H1 (cell line): ENCODE measurements at regions not wholly inside any gene's neighbourhood (a gene's known extent, or its start where the extent isn't known, plus 50 kb on each side); places are given as distances from the start of the nearest gene placed in this dataset.

Source experiments
- CTCF ChIA-PET: fragments of 300-600 bp; sonication (Branson Sonifier 250); formaldehyde crosslinking; loops from one replicate; lab custom pipeline; 2021; ENCODE audit not compliant: partially characterized antibody; lab: Charles Lee
- POLR2A ChIA-PET: fragments of 300-600 bp; sonication (Branson Sonifier 250); formaldehyde crosslinking; loops from one replicate; lab custom pipeline; 2021; ENCODE audit warnings: inconsistent platforms; ENCODE audit not compliant: partially characterized antibody; lab: Charles Lee
- DNase-seq, 2 experiments: peaks; one replicate each; pipeline versions ENCODE4 v3.0.0 to v3.0.0-alpha.2; 2010 to 2022; ENCODE audit warnings: low spot score in 2 of 2, low read depth in 1 of 2, mixed read lengths in 1 of 2
- FAIRE-seq: peaks from 2 replicates; lab custom pipeline; 2011; peaks lifted over from hg19 to GRCh38; lab: Jason Lieb, UNC
- H2AFZ ChIP-seq: 2 replicates; pipeline ENCODE4 v1.8.1; 2012; ENCODE audit warnings: low read length, inconsistent platforms
- H2AK5ac ChIP-seq: 2 replicates; pipeline ENCODE4 v1.6.1; 2013; ENCODE audit warnings: low read depth, low read length
- H2BK120ac ChIP-seq: replicated peaks from 2 replicates; pipeline ENCODE3; 2013; ENCODE audit warnings: low read depth, low read length, inconsistent platforms
- H2BK12ac ChIP-seq: 2 replicates; pipeline ENCODE4 v1.6.1; 2013; ENCODE audit warnings: low read depth, low read length
- H2BK15ac ChIP-seq: 2 replicates; pipeline ENCODE4 v1.6.1; 2013; ENCODE audit warnings: low read length
- H2BK20ac ChIP-seq: 2 replicates; pipeline ENCODE4 v1.6.1; 2013; ENCODE audit warnings: low read length
- H2BK5ac ChIP-seq: 2 replicates; pipeline ENCODE4 v1.6.1; 2013; ENCODE audit warnings: low read depth, low read length
- H3K14ac ChIP-seq: 2 replicates; pipeline ENCODE4 v1.6.1; 2013; ENCODE audit warnings: inconsistent platforms; ENCODE audit not compliant: insufficient read length
- H3K18ac ChIP-seq: 2 replicates; pipeline ENCODE4 v1.6.1; 2013; ENCODE audit warnings: low read length; ENCODE audit errors: extremely low read depth
- H3K23ac ChIP-seq: 2 replicates; pipeline ENCODE4 v1.6.1; 2013; ENCODE audit warnings: inconsistent platforms; ENCODE audit not compliant: insufficient read length
- H3K23me2 ChIP-seq: 2 replicates; pipeline ENCODE4 v1.6.1; 2013; ENCODE audit warnings: low read depth, low read length
- H3K27ac ChIP-seq: 2 replicates; pipeline ENCODE4 v1.6.1; 2011; ENCODE audit warnings: low read depth, low read length, inconsistent platforms
- H3K27me3 ChIP-seq, 4 experiments: replicated peaks in 1 of 4; 1 replicate in 1 of 4; 2 replicates in 3 of 4; pipeline versions ENCODE4 v1.6.1 to v1.8.1; 2011 to 2013; ENCODE audit warnings: low read length in 3 of 4, mild to moderate bottlenecking in 3 of 4, inconsistent platforms in 2 of 4, mixed read lengths in 2 of 4, moderate library complexity in 1 of 4; ENCODE audit not compliant: control insufficient read depth in 3 of 4, insufficient read depth in 3 of 4; ENCODE audit errors: extremely low read depth in 1 of 4
- H3K36me3 ChIP-seq, 4 experiments: 2 replicates each; pipeline versions ENCODE4 v1.6.1 to v1.8.1; 2011 to 2013; ENCODE audit warnings: mild to moderate bottlenecking in 4 of 4, low read length in 3 of 4, moderate library complexity in 2 of 4, control low read depth in 1 of 4, inconsistent platforms in 1 of 4; ENCODE audit not compliant: insufficient read depth in 4 of 4, control insufficient read depth in 2 of 4
- H3K4ac ChIP-seq: replicated peaks from 2 replicates; pipeline ENCODE3; 2013; ENCODE audit warnings: low read length, low read depth, mixed read lengths, inconsistent platforms; ENCODE audit not compliant: insufficient read length
- H3K4me1 ChIP-seq, 4 experiments: replicated peaks in 1 of 4; 1 replicate in 1 of 4; 2 replicates in 3 of 4; pipeline versions ENCODE4 v1.6.1 to v1.8.1; 2011 to 2013; ENCODE audit warnings: low read length in 3 of 4, inconsistent platforms in 2 of 4, mixed read lengths in 1 of 4; ENCODE audit not compliant: insufficient read depth in 4 of 4, control insufficient read depth in 3 of 4
- H3K4me2 ChIP-seq, 2 experiments: 2 replicates each; pipeline versions ENCODE4 v1.6.1 to v1.8.1; 2011 to 2013; ENCODE audit warnings: low read depth in 2 of 2, low read length in 2 of 2, control low read depth in 1 of 2, inconsistent platforms in 1 of 2, mild to moderate bottlenecking in 1 of 2; ENCODE audit not compliant: insufficient read depth in 1 of 2
- H3K4me3 ChIP-seq, 4 experiments: fragments of 200-600, 300-600 bp in 1 of 4; sonication (generic), shearing (Covaris generic), sonication (Bioruptor Twin) in 1 of 4; 2 replicates each; pipeline versions ENCODE4 v1.5.1 to v1.8.1; 2011 to 2016; ENCODE audit warnings: low read length in 4 of 4, low read depth in 3 of 4, control low read depth in 2 of 4, inconsistent platforms in 2 of 4, mild to moderate bottlenecking in 2 of 4, mixed read lengths in 1 of 4, moderate library complexity in 1 of 4; ENCODE audit not compliant: insufficient read depth in 2 of 4; ENCODE audit errors: extremely low read depth in 1 of 4
- H3K56ac ChIP-seq: replicated peaks from 2 replicates; pipeline ENCODE3; 2013; ENCODE audit warnings: low read depth, mild to moderate bottlenecking, mixed read lengths, low read length, inconsistent platforms; ENCODE audit not compliant: insufficient read length
- H3K79me1 ChIP-seq: 2 replicates; pipeline ENCODE4 v1.6.1; 2013; ENCODE audit warnings: low read depth, low read length, control low read depth
- H3K79me2 ChIP-seq, 2 experiments: 2 replicates each; pipeline versions ENCODE4 v1.6.1 to v1.8.1; 2012 to 2013; ENCODE audit warnings: low read length in 2 of 2, mild to moderate bottlenecking in 2 of 2, inconsistent platforms in 1 of 2; ENCODE audit not compliant: insufficient read depth in 2 of 2, control insufficient read depth in 1 of 2
- H3K9ac ChIP-seq, 4 experiments: replicated peaks in 1 of 4; 1 replicate in 1 of 4; 2 replicates in 3 of 4; pipeline versions ENCODE4 v1.6.1 to v1.8.1; 2011 to 2013; ENCODE audit warnings: low read depth in 3 of 4, low read length in 3 of 4, control low read depth in 2 of 4, mild to moderate bottlenecking in 2 of 4, moderate library complexity in 2 of 4, inconsistent platforms in 1 of 4; ENCODE audit errors: extremely low read depth in 1 of 4
- H3K9me3 ChIP-seq, 2 experiments: 2 replicates each; pipeline versions ENCODE4 v1.6.1 to v1.8.1; 2012 to 2013; ENCODE audit warnings: mild to moderate bottlenecking in 2 of 2, moderate library complexity in 2 of 2, control low read depth in 1 of 2, inconsistent platforms in 1 of 2, low read depth in 1 of 2, low read length in 1 of 2, mixed read lengths in 1 of 2; ENCODE audit not compliant: insufficient read depth in 2 of 2
- H4K20me1 ChIP-seq, 2 experiments: replicated peaks in 1 of 2; 2 replicates each; pipeline versions ENCODE3 to v1.8.1; 2011 to 2013; ENCODE audit warnings: inconsistent platforms in 2 of 2, low read length in 2 of 2, mild to moderate bottlenecking in 1 of 2; ENCODE audit not compliant: insufficient read depth in 2 of 2, control insufficient read depth in 1 of 2
- H4K5ac ChIP-seq: 2 replicates; pipeline ENCODE4 v1.6.1; 2013; ENCODE audit warnings: low read length, low read depth, mixed read lengths, inconsistent platforms; ENCODE audit not compliant: insufficient read length
- H4K8ac ChIP-seq: 2 replicates; pipeline ENCODE4 v1.8.0; 2013; ENCODE audit warnings: mild to moderate bottlenecking, moderate library complexity, low read length, inconsistent platforms; ENCODE audit not compliant: insufficient read depth; ENCODE audit errors: extremely low read depth
- H4K91ac ChIP-seq: replicated peaks from 2 replicates; pipeline ENCODE3; 2013; ENCODE audit warnings: low read length, mixed read lengths, inconsistent platforms; ENCODE audit not compliant: insufficient read length
- CREB1 ChIP-seq: IDR thresholded peaks from 2 replicates; pipeline ENCODE4 v1.6.1; 2012; ENCODE audit warnings: inconsistent platforms
- CTCF ChIP-seq, 3 experiments: IDR thresholded peaks; 1 replicate in 2 of 3; 2 replicates in 1 of 3; pipeline versions ENCODE4 v1.5.1 to v1.6.1; 2011; ENCODE audit warnings: low read length in 3 of 3, mild to moderate bottlenecking in 3 of 3, inconsistent platforms in 2 of 3, low read depth in 1 of 3, moderate library complexity in 1 of 3; ENCODE audit not compliant: insufficient read depth in 1 of 3; ENCODE audit errors: control extremely low read depth in 1 of 3
- HDAC6 ChIP-seq: IDR thresholded peaks from one replicate; pipeline ENCODE4 v1.7.1; 2012; ENCODE audit warnings: low read depth, mild to moderate bottlenecking, inconsistent platforms, low read length, moderate library complexity
- POLR2AphosphoS5 ChIP-seq: IDR thresholded peaks from 2 replicates; pipeline ENCODE4 v1.6.1; 2011; ENCODE audit warnings: low read depth, low read length
- RBBP5 ChIP-seq: IDR thresholded peaks from 2 replicates; pipeline ENCODE4 v1.7.1; 2012; ENCODE audit warnings: low read depth, mild to moderate bottlenecking, inconsistent platforms, low read length, moderate library complexity, borderline replicate concordance
- SIX5 ChIP-seq: IDR thresholded peaks from 2 replicates; pipeline ENCODE4 v1.6.1; 2011; ENCODE audit warnings: mild to moderate bottlenecking, low read depth, low read length
- SP1 ChIP-seq: IDR thresholded peaks from 2 replicates; pipeline ENCODE4 v1.6.1; 2011; ENCODE audit warnings: low read depth, low read length
- SP2 ChIP-seq: IDR thresholded peaks from 2 replicates; pipeline ENCODE4 v1.6.1; 2012; ENCODE audit warnings: mild to moderate bottlenecking, low read length, inconsistent platforms
- WGBS, 2 experiments: shearing (Covaris generic) in 1 of 2; methylation state at CpG; one replicate each; pipeline versions ENCODE4 v1.1.6 to v1.1.7; 2013 to 2015; ENCODE audit warnings: low lambda C conversion rate in 2 of 2, mixed read lengths in 2 of 2, inconsistent platforms in 1 of 2, low coverage in 1 of 2, missing lambda C conversion rate in 1 of 2; ENCODE audit not compliant: insufficient replicate concordance in 2 of 2, insufficient coverage in 1 of 2, insufficient read length in 1 of 2; ENCODE audit errors: extremely low coverage in 1 of 2, missing lambda C conversion rate in 1 of 2; 5-methylcytosine and 5-hydroxymethylcytosine counted together
- TF ChIP-seq, protein P1 (sequence below): IDR thresholded peaks from 2 replicates; pipeline ENCODE4 v1.6.1; 2012; ENCODE audit warnings: low read length, inconsistent platforms

- H3K23me2 ChIP-seq: 0 out of 2 replicates have a peak, but pooled peaks cover 2% of the 10 kb centered on the region
- H3K18ac ChIP-seq: peak overlapping the region; percentile 87; the same call in 1 of the 2 replicates
- H3K4me2 ChIP-seq: peak overlapping the region; percentile 70 to 84
- no peak for DNase-seq
- no peak overlapping the region for H3K4ac ChIP-seq
- H3K14ac ChIP-seq: no peak overlapping the region
- peaks cover 2 to 12% (median 5%) of the 10 kb centered on the region in 4 experiments; a peak in 5 of 7 replicates for H3K4me1 ChIP-seq
- H2AK5ac ChIP-seq: no peak overlapping the region
- FAIRE-seq: peak; percentile 82
- ChIA-PET CTCF (interaction anchor here (1.2 to 1.7 kb wide), 2 partner anchors 202 to 353 kb away, joined by 3 read pairs; no protein-coding TSS in a partner anchor), POLR2A (no interaction called here)
- no peaks in the 10 kb centered on the region for H4K20me1 ChIP-seq
- no peak overlapping the region for H2BK20ac ChIP-seq
- no peak overlapping the region for H2BK15ac ChIP-seq
- no peak overlapping the region for H2AFZ ChIP-seq
- peak overlapping the region in 1 of 4 experiments; percentile 57; a peak in 2 of 8 replicates for H3K4me3 ChIP-seq
- TF ChIP-seq SP2 (no peak), CREB1 (no peak), SP1 (no peak), RBBP5 (no peak), POLR2AphosphoS5 (no peak), HDAC6 (no peak), CTCF (IDR thresholded peaks at IDR 0.05; ENCODE audit: control extremely low read depth in 1 of 3, insufficient read depth in 1 of 3, low read depth in 1 of 3, low read length in 3 of 3) (no peak), SIX5 (no peak)
- TF ChIP-seq, protein P1, sequence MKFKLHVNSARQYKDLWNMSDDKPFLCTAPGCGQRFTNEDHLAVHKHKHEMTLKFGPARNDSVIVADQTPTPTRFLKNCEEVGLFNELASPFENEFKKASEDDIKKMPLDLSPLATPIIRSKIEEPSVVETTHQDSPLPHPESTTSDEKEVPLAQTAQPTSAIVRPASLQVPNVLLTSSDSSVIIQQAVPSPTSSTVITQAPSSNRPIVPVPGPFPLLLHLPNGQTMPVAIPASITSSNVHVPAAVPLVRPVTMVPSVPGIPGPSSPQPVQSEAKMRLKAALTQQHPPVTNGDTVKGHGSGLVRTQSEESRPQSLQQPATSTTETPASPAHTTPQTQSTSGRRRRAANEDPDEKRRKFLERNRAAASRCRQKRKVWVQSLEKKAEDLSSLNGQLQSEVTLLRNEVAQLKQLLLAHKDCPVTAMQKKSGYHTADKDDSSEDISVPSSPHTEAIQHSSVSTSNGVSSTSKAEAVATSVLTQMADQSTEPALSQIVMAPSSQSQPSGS: no peak
- H3K9ac ChIP-seq: peak overlapping the region in 1 of 4 experiments; percentile 37; a peak in 1 of 7 replicates
- H3K27me3 ChIP-seq: no peaks in the 10 kb centered on the region
- no peaks in the 10 kb centered on the region for H3K79me2 ChIP-seq
- peak overlapping the region; percentile 80; the same call in 1 of the 2 replicates for H2BK12ac ChIP-seq
- H4K5ac ChIP-seq: peak overlapping the region; percentile 65
- peak overlapping the region; percentile 78; the same call in 1 of the 2 replicates for H2BK5ac ChIP-seq
- WGBS, 2 experiments: 35% methylated on average over 4 of the region's 4 CpGs; no CpG with 5 or more reads in 1 of the 2 experiments
- no peak overlapping the region for H3K56ac ChIP-seq
- no peaks in the 10 kb centered on the region for H3K79me1 ChIP-seq
- H3K9me3 ChIP-seq: no peaks in the 10 kb centered on the region
- H3K23ac ChIP-seq: no peak overlapping the region
- no peaks in the 10 kb centered on the region for H3K36me3 ChIP-seq
- peak overlapping the region; percentile 75 for H2BK120ac ChIP-seq
- H4K91ac ChIP-seq: peak overlapping the region; percentile 98
- no peak overlapping the region for H4K8ac ChIP-seq
- peak overlapping the region; percentile 77; the same call in 1 of the 2 replicates for H3K27ac ChIP-seq
Measured at GRCh38 chrX:39614680-39614998, 483.1 kb downstream of the BCOR start.
